ENCODE measurements at regions not wholly inside any gene's neighbourhood (a gene's known extent, or its start where the extent isn't known, plus 50 kb on each side); places are given as distances from the start of the nearest gene placed in this dataset.
"Not testable (repeated sequence)": the region's sequence is repeated elsewhere in the genome, so short reads cannot be mapped to it uniquely, and the experiment has no call there.

- Histone ChIP-seq H3K36me3 (ENCODE audit: insufficient read depth, low read length) (no peaks in the 10 kb centered on the region), H3K4me1 (ENCODE audit: insufficient read depth, low read length) (no peaks in the 10 kb centered on the region), H3K27me3 (ENCODE audit: control insufficient read depth in 1 of 2, insufficient read depth in 2 of 2, low read length in 2 of 2) (no peaks in the 10 kb centered on the region), H3K9ac (ENCODE audit: low read length) (no peak overlapping the region), H3K4me3 (ENCODE audit: low read depth in 1 of 2, low read length in 2 of 2) (no peak overlapping the region), H3K27ac (ENCODE audit: low read depth, low read length) (no peak overlapping the region), H3K9me3 (ENCODE audit: low read length) (no peaks in the 10 kb centered on the region)
Observed at GRCh38 chr2:58595714-58596113, 354.6 kb upstream of the FANCL start.

- no peak overlapping the region for H3K27ac ChIP-seq (ENCODE audit: low read depth, low read length)
- H3K9ac ChIP-seq (ENCODE audit: low read length): no peak overlapping the region
- H3K27me3 ChIP-seq (ENCODE audit: control insufficient read depth in 1 of 2, insufficient read depth in 2 of 2, low read length in 2 of 2): no peaks in the 10 kb centered on the region
- H3K9me3 ChIP-seq (ENCODE audit: low read length): no peaks in the 10 kb centered on the region
- H3K36me3 ChIP-seq (ENCODE audit: insufficient read depth, low read length): no peaks in the 10 kb centered on the region
- no peaks in the 10 kb centered on the region for H3K4me1 ChIP-seq (ENCODE audit: insufficient read depth, low read length)
- H3K4me3 ChIP-seq (ENCODE audit: low read depth in 1 of 2, low read length in 2 of 2): no peak overlapping the region
Observed at GRCh38 chr2:58594762-58595161, 353.6 kb upstream of the FANCL start.

- H3K36me3 ChIP-seq (ENCODE audit: insufficient read depth, low read length): no peaks in the 10 kb centered on the region
- no peak overlapping the region for H3K9ac ChIP-seq (ENCODE audit: low read length)
- H3K27me3 ChIP-seq (ENCODE audit: control insufficient read depth in 1 of 2, insufficient read depth in 2 of 2, low read length in 2 of 2): no peaks in the 10 kb centered on the region
- no peak overlapping the region for H3K4me3 ChIP-seq (ENCODE audit: low read depth in 1 of 2, low read length in 2 of 2)
- H3K27ac ChIP-seq (ENCODE audit: low read depth, low read length): no peak overlapping the region
- H3K9me3 ChIP-seq (ENCODE audit: low read length): no peaks in the 10 kb centered on the region
- no peaks in the 10 kb centered on the region for H3K4me1 ChIP-seq (ENCODE audit: insufficient read depth, low read length)
Observed at GRCh38 chr2:58594175-58594574, 353.1 kb upstream of the FANCL start.

GRCh38 chr2:58586178-58586577 is 345.1 kb upstream of the FANCL start:
- not testable (repeated sequence) for H3K9ac ChIP-seq (ENCODE audit: low read length); H3K9me3 ChIP-seq (ENCODE audit: low read length)

GRCh38 chr2:58585233-58585632 is 344.1 kb upstream of the FANCL start:
- Histone ChIP-seq H3K9ac (ENCODE audit: low read length) (no peak overlapping the region), H3K9me3 (ENCODE audit: low read length) (no peaks in the 10 kb centered on the region), H3K27me3 (ENCODE audit: control insufficient read depth in 1 of 2, insufficient read depth in 2 of 2, low read length in 2 of 2) (no peaks in the 10 kb centered on the region), H3K27ac (ENCODE audit: low read depth, low read length) (no peak overlapping the region), H3K4me3 (ENCODE audit: low read depth in 1 of 2, low read length in 2 of 2) (no peak overlapping the region), H3K4me1 (ENCODE audit: insufficient read depth, low read length) (no peaks in the 10 kb centered on the region), H3K36me3 (ENCODE audit: insufficient read depth, low read length) (no peaks in the 10 kb centered on the region)

More at GRCh38 chr2:58586178-58586577, 345.1 kb upstream of the FANCL start:
- H3K4me3 ChIP-seq (ENCODE audit: low read depth in 1 of 2, low read length in 2 of 2); H3K27me3 ChIP-seq (ENCODE audit: control insufficient read depth in 1 of 2, insufficient read depth in 2 of 2, low read length in 2 of 2); H3K36me3 ChIP-seq (ENCODE audit: insufficient read depth, low read length); H3K27ac ChIP-seq (ENCODE audit: low read depth, low read length); H3K4me1 ChIP-seq (ENCODE audit: insufficient read depth, low read length): not testable (repeated sequence)

- H3K9me3 ChIP-seq (ENCODE audit: low read length): no peaks in the 10 kb centered on the region
Observed at GRCh38 chr2:58584606-58585118, 343.5 kb upstream of the FANCL start.

GRCh38 chr2:58578276-58578675 is 337.2 kb upstream of the FANCL start:
- Histone ChIP-seq H3K4me1 (ENCODE audit: insufficient read depth, low read length) (no peaks in the 10 kb centered on the region), H3K9ac (ENCODE audit: low read length) (no peak overlapping the region), H3K36me3 (ENCODE audit: insufficient read depth, low read length) (no peaks in the 10 kb centered on the region), H3K9me3 (ENCODE audit: low read length) (no peaks in the 10 kb centered on the region), H3K4me3 (ENCODE audit: low read depth in 1 of 2, low read length in 2 of 2) (no peak overlapping the region), H3K27me3 (ENCODE audit: control insufficient read depth in 1 of 2, insufficient read depth in 2 of 2, low read length in 2 of 2) (no peaks in the 10 kb centered on the region), H3K27ac (ENCODE audit: low read depth, low read length) (no peak overlapping the region)

More at GRCh38 chr2:58584606-58585118, 343.5 kb upstream of the FANCL start:
- no peaks in the 10 kb centered on the region for H3K36me3 ChIP-seq (ENCODE audit: insufficient read depth, low read length)
- H3K27ac ChIP-seq (ENCODE audit: low read depth, low read length): no peak overlapping the region
- no peak overlapping the region for H3K9ac ChIP-seq (ENCODE audit: low read length)
- H3K4me3 ChIP-seq (ENCODE audit: low read depth in 1 of 2, low read length in 2 of 2): no peak overlapping the region
- H3K27me3 ChIP-seq (ENCODE audit: control insufficient read depth in 1 of 2, insufficient read depth in 2 of 2, low read length in 2 of 2): no peaks in the 10 kb centered on the region
- no peaks in the 10 kb centered on the region for H3K4me1 ChIP-seq (ENCODE audit: insufficient read depth, low read length)

GRCh38 chr2:58574873-58575272 is 333.7 kb upstream of the FANCL start:
- no peaks in the 10 kb centered on the region for H3K9me3 ChIP-seq (ENCODE audit: low read length)
- H3K4me1 ChIP-seq (ENCODE audit: insufficient read depth, low read length): no peaks in the 10 kb centered on the region
- no peaks in the 10 kb centered on the region for H3K36me3 ChIP-seq (ENCODE audit: insufficient read depth, low read length)
- H3K27ac ChIP-seq (ENCODE audit: low read depth, low read length): no peak overlapping the region
- H3K4me3 ChIP-seq (ENCODE audit: low read depth in 1 of 2, low read length in 2 of 2): no peak overlapping the region
- no peak overlapping the region for H3K9ac ChIP-seq (ENCODE audit: low read length)
- H3K27me3 ChIP-seq (ENCODE audit: control insufficient read depth in 1 of 2, insufficient read depth in 2 of 2, low read length in 2 of 2): no peaks in the 10 kb centered on the region

GRCh38 chr2:58572731-58573130 is 331.6 kb upstream of the FANCL start:
- H3K4me3 ChIP-seq (ENCODE audit: low read depth in 1 of 2, low read length in 2 of 2): no peak overlapping the region
- no peaks in the 10 kb centered on the region for H3K36me3 ChIP-seq (ENCODE audit: insufficient read depth, low read length)
- no peaks in the 10 kb centered on the region for H3K9me3 ChIP-seq (ENCODE audit: low read length)
- H3K4me1 ChIP-seq (ENCODE audit: insufficient read depth, low read length): no peaks in the 10 kb centered on the region
- H3K27ac ChIP-seq (ENCODE audit: low read depth, low read length): no peak overlapping the region
- H3K9ac ChIP-seq (ENCODE audit: low read length): no peak overlapping the region
- no peaks in the 10 kb centered on the region for H3K27me3 ChIP-seq (ENCODE audit: control insufficient read depth in 1 of 2, insufficient read depth in 2 of 2, low read length in 2 of 2)

GRCh38 chr2:58571181-58571852 is 330.2 kb upstream of the FANCL start:
- Histone ChIP-seq H3K36me3 (ENCODE audit: insufficient read depth, low read length) (no peaks in the 10 kb centered on the region), H3K9me3 (ENCODE audit: low read length) (no peaks in the 10 kb centered on the region), H3K4me1 (ENCODE audit: insufficient read depth, low read length) (no peaks in the 10 kb centered on the region), H3K27ac (ENCODE audit: low read depth, low read length) (no peak overlapping the region), H3K9ac (ENCODE audit: low read length) (no peak overlapping the region), H3K27me3 (ENCODE audit: control insufficient read depth in 1 of 2, insufficient read depth in 2 of 2, low read length in 2 of 2) (no peaks in the 10 kb centered on the region), H3K4me3 (ENCODE audit: low read depth in 1 of 2, low read length in 2 of 2) (no peak overlapping the region)

- H3K27ac ChIP-seq (ENCODE audit: low read depth, low read length): no peak overlapping the region
- no peaks in the 10 kb centered on the region for H3K9me3 ChIP-seq (ENCODE audit: low read length)
- H3K4me1 ChIP-seq (ENCODE audit: insufficient read depth, low read length): no peaks in the 10 kb centered on the region
Observed at GRCh38 chr2:58569475-58570185, 328.5 kb upstream of the FANCL start.

GRCh38 chr2:58568901-58569300 is 327.8 kb upstream of the FANCL start:
- Histone ChIP-seq H3K27ac (ENCODE audit: low read depth, low read length) (no peak overlapping the region), H3K4me3 (ENCODE audit: low read depth in 1 of 2, low read length in 2 of 2) (no peak overlapping the region), H3K9ac (ENCODE audit: low read length) (no peak overlapping the region), H3K36me3 (ENCODE audit: insufficient read depth, low read length) (no peaks in the 10 kb centered on the region), H3K9me3 (ENCODE audit: low read length) (no peaks in the 10 kb centered on the region), H3K27me3 (ENCODE audit: control insufficient read depth in 1 of 2, insufficient read depth in 2 of 2, low read length in 2 of 2) (no peaks in the 10 kb centered on the region), H3K4me1 (ENCODE audit: insufficient read depth, low read length) (no peaks in the 10 kb centered on the region)

More at GRCh38 chr2:58569475-58570185, 328.5 kb upstream of the FANCL start:
- Histone ChIP-seq H3K9ac (ENCODE audit: low read length) (no peak overlapping the region), H3K27me3 (ENCODE audit: control insufficient read depth in 1 of 2, insufficient read depth in 2 of 2, low read length in 2 of 2) (no peaks in the 10 kb centered on the region), H3K4me3 (ENCODE audit: low read depth in 1 of 2, low read length in 2 of 2) (no peak overlapping the region), H3K36me3 (ENCODE audit: insufficient read depth, low read length) (no peaks in the 10 kb centered on the region)

All from muscle layer of colon (tissue), 2 donors.